Neural cell (in vitro differentiated cells): ENCODE measurements at regions not wholly inside any gene's neighbourhood (a gene's known extent, or its start where the extent isn't known, plus 50 kb on each side); places are given as distances from the start of the nearest gene placed in this dataset.

ENCODE experiments used
- CTCF ChIP-seq: fragments of 450-650 bp; IDR thresholded peaks from 2 replicates; pipeline ENCODE4 v1.5.1; 2014; ENCODE audit warnings: antibody characterized with exemption, mild to moderate bottlenecking, moderate library complexity; ENCODE audit not compliant: poor library complexity, severe bottlenecking
- MXI1 ChIP-seq: fragments of 450-650 bp; conservative IDR thresholded peaks from 2 replicates; pipeline ENCODE4 v1.6.1; 2014; ENCODE audit warnings: antibody characterized with exemption, mild to moderate bottlenecking; ENCODE audit not compliant: poor library complexity, severe bottlenecking
- RAD21 ChIP-seq: fragments of 450-650 bp; conservative IDR thresholded peaks from 2 replicates; pipeline ENCODE4 v1.6.1; 2014; ENCODE audit warnings: antibody characterized with exemption, mild to moderate bottlenecking, moderate library complexity
- TAF1 ChIP-seq: IDR thresholded peaks from 2 replicates; pipeline ENCODE4 v1.6.1; 2012; ENCODE audit warnings: low read depth

GRCh38 chr10:35745617-35746403 lies 103.7 kb upstream of the FZD8 start:
- TF ChIP-seq CTCF, result no peak
- no peak for TF ChIP-seq MXI1
- TF ChIP-seq TAF1, result no peak
- TF ChIP-seq RAD21, result no peak
